ENCODE measurements at regions not wholly inside any gene's neighbourhood (a gene's known extent, or its start where the extent isn't known, plus 50 kb on each side); places are given as distances from the start of the nearest gene placed in this dataset.
"Not testable (repeated sequence)": the region's sequence is repeated elsewhere in the genome, so short reads cannot be mapped to it uniquely, and the experiment has no call there.

GRCh38 chr4:1550122-1551070, 133.7 kb downstream of the FAM53A start:
- Histone ChIP-seq H3K4me3 (ENCODE audit: insufficient read depth, low read depth, low read length, poor library complexity, severe bottlenecking) (no peak overlapping the region), H3K4me1 (ENCODE audit: control insufficient read depth, insufficient read depth, low read length, poor library complexity, severe bottlenecking) (peaks cover 6% of the 10 kb centered on the region), H3K27me3 (replicated peaks; ENCODE audit: control insufficient read depth, insufficient read depth, low read length, poor library complexity, severe bottlenecking) (no peaks in the 10 kb centered on the region), H3K9me3 (ENCODE audit: control insufficient read depth, low read length) (no peaks in the 10 kb centered on the region), H3K36me3 (ENCODE audit: control insufficient read depth, insufficient read depth, low read length) (no peaks in the 10 kb centered on the region), H3K27ac (ENCODE audit: insufficient read depth, low read length, poor library complexity, severe bottlenecking) (no peak overlapping the region)
- no peak for DNase-seq

GRCh38 chr4:1549638-1550035, 134.5 kb downstream of the FAM53A start:
- H3K27ac ChIP-seq (ENCODE audit: insufficient read depth, low read length, poor library complexity, severe bottlenecking), result no peak overlapping the region
- no peak overlapping the region for H3K4me3 ChIP-seq (ENCODE audit: insufficient read depth, low read depth, low read length, poor library complexity, severe bottlenecking)
- H3K9me3 ChIP-seq (ENCODE audit: control insufficient read depth, low read length), result no peaks in the 10 kb centered on the region
- DNase-seq, result no peak
- H3K4me1 ChIP-seq (ENCODE audit: control insufficient read depth, insufficient read depth, low read length, poor library complexity, severe bottlenecking), result peaks cover 11% of the 10 kb centered on the region
- no peaks in the 10 kb centered on the region for H3K27me3 ChIP-seq (replicated peaks; ENCODE audit: control insufficient read depth, insufficient read depth, low read length, poor library complexity, severe bottlenecking)
- no peaks in the 10 kb centered on the region for H3K36me3 ChIP-seq (ENCODE audit: control insufficient read depth, insufficient read depth, low read length)

- peaks cover 11% of the 10 kb centered on the region for H3K4me1 ChIP-seq (ENCODE audit: control insufficient read depth, insufficient read depth, low read length, poor library complexity, severe bottlenecking)
- peak overlapping the region; percentile 39 for H3K4me3 ChIP-seq (ENCODE audit: insufficient read depth, low read depth, low read length, poor library complexity, severe bottlenecking)
- not testable (repeated sequence) for H3K9me3 ChIP-seq (ENCODE audit: control insufficient read depth, low read length); H3K27ac ChIP-seq (ENCODE audit: insufficient read depth, low read length, poor library complexity, severe bottlenecking); H3K36me3 ChIP-seq (ENCODE audit: control insufficient read depth, insufficient read depth, low read length); H3K27me3 ChIP-seq (replicated peaks; ENCODE audit: control insufficient read depth, insufficient read depth, low read length, poor library complexity, severe bottlenecking)
- DNase-seq, result peak; percentile 32 to 38 (median 34)
Measured at GRCh38 chr4:1548827-1549637, 135.1 kb downstream of the FAM53A start.

GRCh38 chr4:1547856-1548826, 136.0 kb downstream of the FAM53A start:
- Histone ChIP-seq H3K4me3 (ENCODE audit: insufficient read depth, low read depth, low read length, poor library complexity, severe bottlenecking) (peak overlapping the region; percentile 39), H3K27me3 (replicated peaks; ENCODE audit: control insufficient read depth, insufficient read depth, low read length, poor library complexity, severe bottlenecking) (no peaks in the 10 kb centered on the region), H3K9me3 (ENCODE audit: control insufficient read depth, low read length) (no peaks in the 10 kb centered on the region), H3K27ac (ENCODE audit: insufficient read depth, low read length, poor library complexity, severe bottlenecking) (no peak overlapping the region), H3K4me1 (ENCODE audit: control insufficient read depth, insufficient read depth, low read length, poor library complexity, severe bottlenecking) (peaks cover 11% of the 10 kb centered on the region), H3K36me3 (ENCODE audit: control insufficient read depth, insufficient read depth, low read length) (no peaks in the 10 kb centered on the region)
- DNase-seq, result no peak

- H3K4me3 ChIP-seq (ENCODE audit: insufficient read depth, low read depth, low read length, poor library complexity, severe bottlenecking), result no peak overlapping the region
- no peaks in the 10 kb centered on the region for H3K9me3 ChIP-seq (ENCODE audit: control insufficient read depth, low read length)
- no peaks in the 10 kb centered on the region for H3K36me3 ChIP-seq (ENCODE audit: control insufficient read depth, insufficient read depth, low read length)
- H3K27ac ChIP-seq (ENCODE audit: insufficient read depth, low read length, poor library complexity, severe bottlenecking), result no peak overlapping the region
- peaks cover 11% of the 10 kb centered on the region for H3K4me1 ChIP-seq (ENCODE audit: control insufficient read depth, insufficient read depth, low read length, poor library complexity, severe bottlenecking)
- no peak for DNase-seq
- no peaks in the 10 kb centered on the region for H3K27me3 ChIP-seq (replicated peaks; ENCODE audit: control insufficient read depth, insufficient read depth, low read length, poor library complexity, severe bottlenecking)
Measured at GRCh38 chr4:1547131-1547855, 136.8 kb downstream of the FAM53A start.

- H3K27me3 ChIP-seq (replicated peaks; ENCODE audit: control insufficient read depth, insufficient read depth, low read length, poor library complexity, severe bottlenecking), result no peaks in the 10 kb centered on the region
- H3K9me3 ChIP-seq (ENCODE audit: control insufficient read depth, low read length), result no peaks in the 10 kb centered on the region
- H3K4me1 ChIP-seq (ENCODE audit: control insufficient read depth, insufficient read depth, low read length, poor library complexity, severe bottlenecking), result peaks cover 11% of the 10 kb centered on the region
- no peak overlapping the region for H3K27ac ChIP-seq (ENCODE audit: insufficient read depth, low read length, poor library complexity, severe bottlenecking)
- H3K4me3 ChIP-seq (ENCODE audit: insufficient read depth, low read depth, low read length, poor library complexity, severe bottlenecking), result no peak overlapping the region
- DNase-seq, result no peak
- no peaks in the 10 kb centered on the region for H3K36me3 ChIP-seq (ENCODE audit: control insufficient read depth, insufficient read depth, low read length)
Measured at GRCh38 chr4:1544861-1545281, 138.6 kb upstream of the NKX1-1 start.

- DNase-seq; H3K27me3 ChIP-seq (replicated peaks; ENCODE audit: control insufficient read depth, insufficient read depth, low read length, poor library complexity, severe bottlenecking); H3K27ac ChIP-seq (ENCODE audit: insufficient read depth, low read length, poor library complexity, severe bottlenecking); H3K36me3 ChIP-seq (ENCODE audit: control insufficient read depth, insufficient read depth, low read length); H3K4me3 ChIP-seq (ENCODE audit: insufficient read depth, low read depth, low read length, poor library complexity, severe bottlenecking); H3K9me3 ChIP-seq (ENCODE audit: control insufficient read depth, low read length): not testable (repeated sequence)
- peaks cover 11% of the 10 kb centered on the region for H3K4me1 ChIP-seq (ENCODE audit: control insufficient read depth, insufficient read depth, low read length, poor library complexity, severe bottlenecking)
Measured at GRCh38 chr4:1544435-1544834, 138.2 kb upstream of the NKX1-1 start.

GRCh38 chr4:1543976-1544375, 137.7 kb upstream of the NKX1-1 start:
- no peaks in the 10 kb centered on the region for H3K9me3 ChIP-seq (ENCODE audit: control insufficient read depth, low read length)
- H3K36me3 ChIP-seq (ENCODE audit: control insufficient read depth, insufficient read depth, low read length), result no peaks in the 10 kb centered on the region
- peaks cover 9% of the 10 kb centered on the region for H3K4me1 ChIP-seq (ENCODE audit: control insufficient read depth, insufficient read depth, low read length, poor library complexity, severe bottlenecking)
- H3K4me3 ChIP-seq (ENCODE audit: insufficient read depth, low read depth, low read length, poor library complexity, severe bottlenecking), result no peak overlapping the region
- DNase-seq, result no peak
- no peak overlapping the region for H3K27ac ChIP-seq (ENCODE audit: insufficient read depth, low read length, poor library complexity, severe bottlenecking)
- H3K27me3 ChIP-seq (replicated peaks; ENCODE audit: control insufficient read depth, insufficient read depth, low read length, poor library complexity, severe bottlenecking), result no peaks in the 10 kb centered on the region

GRCh38 chr4:1543561-1543960, 137.3 kb upstream of the NKX1-1 start:
- Histone ChIP-seq H3K4me1 (ENCODE audit: control insufficient read depth, insufficient read depth, low read length, poor library complexity, severe bottlenecking) (peaks cover 5% of the 10 kb centered on the region), H3K4me3 (ENCODE audit: insufficient read depth, low read depth, low read length, poor library complexity, severe bottlenecking) (no peak overlapping the region), H3K36me3 (ENCODE audit: control insufficient read depth, insufficient read depth, low read length) (no peaks in the 10 kb centered on the region), H3K27ac (ENCODE audit: insufficient read depth, low read length, poor library complexity, severe bottlenecking) (no peak overlapping the region), H3K9me3 (ENCODE audit: control insufficient read depth, low read length) (no peaks in the 10 kb centered on the region), H3K27me3 (replicated peaks; ENCODE audit: control insufficient read depth, insufficient read depth, low read length, poor library complexity, severe bottlenecking) (no peaks in the 10 kb centered on the region)
- no peak for DNase-seq
